HCT116 (cell line): ENCODE measurements at regions not wholly inside any gene's neighbourhood (a gene's known extent, or its start where the extent isn't known, plus 50 kb on each side); places are given as distances from the start of the nearest gene placed in this dataset.

Experiments used
- ATAC-seq: fragments of 200-7000 bp; cut with Tn5 transposase; 2 replicates; pipeline ENCODE4 v1.9.1; 2020; ENCODE audit warnings: mild to moderate bottlenecking, moderate library complexity
- BruUV-seq: library from RNA; stranded (reverse); fragments of 400-500 nt; replicated peaks from 2 replicates; lab custom pipeline; 2021; lab: Mats Ljungman, UMichigan
- CTCF ChIA-PET: fragments of 300-600 bp; sonication (Branson Sonifier 250); formaldehyde crosslinking; loops from one replicate; lab custom pipeline; 2021; ENCODE audit warnings: antibody characterized with exemption; lab: Charles Lee
- POLR2A ChIA-PET: fragments of 300-600, 350-600 bp; sonication (Branson Sonifier 250); formaldehyde crosslinking; loops from one replicate; lab custom pipeline; 2021; ENCODE audit warnings: antibody characterized with exemption; lab: Charles Lee
- RAD21 ChIA-PET, 2 experiments: fragments of 300-600 bp; sonication (Branson Sonifier 250); formaldehyde crosslinking; loops; one replicate each; lab custom pipeline; 2023; ENCODE audit warnings: low total read pairs in 2 of 2; ENCODE audit not compliant: uncharacterized antibody in 2 of 2, unreplicated experiment in 2 of 2, low non-redundant PET in 1 of 2; lab: Charles Lee
- DNase-seq: peaks from one replicate; pipeline ENCODE4 v3.0.0-alpha.2; 2010; ENCODE audit warnings: low read depth, low spot score
- H2AFZ ChIP-seq: fragments of 200-600 bp; shearing (Covaris generic), sonication (generic); 2 replicates; pipeline ENCODE4 v1.6.1; 2017; ENCODE audit warnings: low read depth, mixed run types, mixed read lengths, antibody characterized with exemption, low read length; ENCODE audit not compliant: poor library complexity, severe bottlenecking
- H3K27ac ChIP-seq: 2 replicates; pipeline ENCODE4 v1.5.1; 2012; ENCODE audit warnings: low read depth, low read length
- H3K27me3 ChIP-seq: fragments of 200-600 bp; sonication (generic); 2 replicates; pipeline ENCODE4 v1.6.1; 2016; ENCODE audit warnings: mixed run types, low read length, mixed read lengths; ENCODE audit not compliant: insufficient read depth
- H3K36me3 ChIP-seq, 2 experiments: fragments of 200-500 bp in 1 of 2; fragments of 200-600 bp in 1 of 2; sonication (Bioruptor generic) in 1 of 2; sonication (generic) in 1 of 2; 2 replicates each; pipeline versions ENCODE4 v1.5.1 to v1.6.1; 2014 to 2016; ENCODE audit warnings: low read length in 2 of 2, inconsistent platforms in 1 of 2, mixed read lengths in 1 of 2, mixed run types in 1 of 2; ENCODE audit not compliant: insufficient read depth in 2 of 2, control insufficient read depth in 1 of 2
- H3K4me1 ChIP-seq, 2 experiments: fragments of 200-600 bp in 1 of 2; sonication (generic) in 1 of 2; 2 replicates each; pipeline versions ENCODE4 v1.5.1 to v1.6.1; 2012 to 2017; ENCODE audit warnings: low read length in 2 of 2, inconsistent platforms in 1 of 2, mild to moderate bottlenecking in 1 of 2, mixed read lengths in 1 of 2, mixed run types in 1 of 2, moderate library complexity in 1 of 2; ENCODE audit not compliant: insufficient read depth in 2 of 2, control insufficient read depth in 1 of 2
- H3K4me2 ChIP-seq: fragments of 200-600 bp; sonication (generic); 2 replicates; pipeline ENCODE4 v1.6.1; 2017; ENCODE audit warnings: mixed run types, low read length, mixed read lengths
- H3K4me3 ChIP-seq, 2 experiments: fragments of 200-600 bp in 1 of 2; sonication (generic) in 1 of 2; replicated peaks in 1 of 2; 2 replicates each; pipeline ENCODE4 v1.5.1; 2011 to 2016; ENCODE audit warnings: low read length in 2 of 2, control low read depth in 1 of 2, low read depth in 1 of 2, mild to moderate bottlenecking in 1 of 2, mixed read lengths in 1 of 2, mixed run types in 1 of 2
- H3K79me2 ChIP-seq: fragments of 200-600 bp; sonication (generic); 2 replicates; pipeline ENCODE4 v1.6.1; 2017; ENCODE audit warnings: mild to moderate bottlenecking, mixed run types, low read length, moderate library complexity, mixed read lengths; ENCODE audit not compliant: insufficient read depth
- H3K9ac ChIP-seq: fragments of 200-600 bp; sonication (generic); 2 replicates; pipeline ENCODE4 v1.6.1; 2016; ENCODE audit warnings: low read length, mixed read lengths
- H3K9me2 ChIP-seq: fragments of 200-600 bp; sonication (generic), shearing (Covaris generic); 2 replicates; pipeline ENCODE4 v1.6.1; 2017; ENCODE audit warnings: mixed run types, mild to moderate bottlenecking, moderate library complexity; ENCODE audit not compliant: insufficient read depth
- H3K9me3 ChIP-seq, 2 experiments: fragments of 200-500 bp in 1 of 2; fragments of 200-600 bp in 1 of 2; sonication (Bioruptor generic) in 1 of 2; sonication (generic) in 1 of 2; 2 replicates each; pipeline ENCODE4 v1.6.1; 2014 to 2017; ENCODE audit warnings: low read length in 2 of 2, mixed read lengths in 2 of 2, inconsistent platforms in 1 of 2, low read depth in 1 of 2, mild to moderate bottlenecking in 1 of 2, mixed run types in 1 of 2, moderate library complexity in 1 of 2; ENCODE audit not compliant: control insufficient read depth in 1 of 2, insufficient read depth in 1 of 2
- H4K20me1 ChIP-seq: fragments of 200-600 bp; sonication (generic), shearing (Covaris generic); 2 replicates; pipeline ENCODE4 v1.6.1; 2017; ENCODE audit warnings: mixed run types, mild to moderate bottlenecking, moderate library complexity; ENCODE audit not compliant: insufficient read depth
- ATF3 ChIP-seq: IDR thresholded peaks from 2 replicates; pipeline ENCODE4 v1.6.1; 2012
- ELF1 ChIP-seq: IDR thresholded peaks from 2 replicates; pipeline ENCODE4 v1.6.1; 2012; ENCODE audit warnings: low read depth, borderline replicate concordance
- EZH2 ChIP-seq: fragments of 200-600 bp; sonication (generic); IDR thresholded peaks from 2 replicates; pipeline ENCODE4 v1.6.1; 2017; ENCODE audit warnings: antibody characterized with exemption, mixed run types
- POLR2A ChIP-seq: IDR thresholded peaks from 2 replicates; pipeline ENCODE4 v1.7.0; 2011; ENCODE audit warnings: borderline replicate concordance; ENCODE audit not compliant: insufficient read depth, insufficient read length; ENCODE audit errors: extremely low read depth
- POLR2AphosphoS5 ChIP-seq: IDR thresholded peaks from 2 replicates; pipeline ENCODE4 v1.6.1; 2011; ENCODE audit warnings: mild to moderate bottlenecking, low read depth, low read length, moderate library complexity
- REST ChIP-seq: IDR thresholded peaks from 2 replicates; pipeline ENCODE4 v1.6.1; 2012; ENCODE audit warnings: low read depth
- SIN3A ChIP-seq: IDR thresholded peaks from 2 replicates; pipeline ENCODE4 v1.6.1; 2012; ENCODE audit warnings: low read depth
- SP1 ChIP-seq: IDR thresholded peaks from 2 replicates; pipeline ENCODE4 v1.6.1; 2012; ENCODE audit warnings: low read depth
- ZBTB33 ChIP-seq: IDR thresholded peaks from 2 replicates; pipeline ENCODE4 v1.6.1; 2011; ENCODE audit warnings: mild to moderate bottlenecking, low read length, moderate library complexity; ENCODE audit not compliant: insufficient replicate concordance; ENCODE audit errors: extremely low read depth
- ZFX ChIP-seq: fragments of 450-650 bp; IDR thresholded peaks from 2 replicates; pipeline ENCODE4 v1.6.1; 2017
- ZNF274 ChIP-seq: fragments of 200-500 bp; sonication (Bioruptor generic); IDR thresholded peaks from 2 replicates; pipeline ENCODE4 v1.6.1; 2014; ENCODE audit warnings: mild to moderate bottlenecking, low read depth, low read length, inconsistent platforms
- intact Hi-C: fragments of 100-400 bp; cut with micrococcal nuclease; formaldehyde crosslinking; loops from 2 replicates; pipeline ENCODE4 v1.10.0; 2022

GRCh38 chr5:17832949-17833745, 198.9 kb downstream of the TAF11L14 start:
- no peak for ATAC-seq
- Histone ChIP-seq H3K27ac (no peak overlapping the region), H4K20me1 (no peaks in the 10 kb centered on the region), H3K4me3 (no peak overlapping the region), H3K4me1 (no peaks in the 10 kb centered on the region), H3K27me3 (no peaks in the 10 kb centered on the region), H3K9me2 (no peaks in the 10 kb centered on the region)
- POLR2A ChIA-PET: no interaction called here
- TF ChIP-seq ZNF274 (no peak), ATF3 (no peak), EZH2 (no peak), POLR2AphosphoS5 (no peak), SIN3A (no peak), ZFX (no peak), SP1 (no peak)
- TF ChIP-seq, all 23 proteins: peak for 0
- BruUV-seq: no TSS peak
- H3K9me3 ChIP-seq: peaks cover 3 to 5% of the 10 kb centered on the region in 2 experiments; a peak in 2 of 4 replicates
- H2AFZ ChIP-seq: no peak overlapping the region
- no peaks in the 10 kb centered on the region for H3K36me3 ChIP-seq
- CTCF ChIA-PET: no interaction called here
- DNase-seq: no peak
- H3K4me2 ChIP-seq: no peak overlapping the region
- no peak overlapping the region for H3K9ac ChIP-seq
- intact Hi-C loops: no loop called here
- H3K79me2 ChIP-seq: no peaks in the 10 kb centered on the region
- RAD21 ChIA-PET: no interaction called here

- Histone ChIP-seq H2AFZ (no peak overlapping the region), H3K9me2 (no peaks in the 10 kb centered on the region), H3K36me3 (no peaks in the 10 kb centered on the region), H3K9me3 (peaks cover 5 to 8% of the 10 kb centered on the region in 2 experiments; a peak in 3 of 4 replicates), H3K4me3 (no peak overlapping the region), H3K9ac (no peak overlapping the region), H4K20me1 (no peaks in the 10 kb centered on the region), H3K4me1 (no peaks in the 10 kb centered on the region), H3K27me3 (no peaks in the 10 kb centered on the region), H3K27ac (no peak overlapping the region), H3K79me2 (no peaks in the 10 kb centered on the region), H3K4me2 (no peak overlapping the region)
- ATAC-seq (no peak), DNase-seq (no peak)
- BruUV-seq: no TSS peak
- no peak for TF ChIP-seq POLR2A
- no peak for TF ChIP-seq ZFX
- no peak for TF ChIP-seq REST
- no peak for TF ChIP-seq ELF1
- no peak for TF ChIP-seq ZBTB33
- intact Hi-C loops: no loop called here
- ChIA-PET POLR2A (no interaction called here), CTCF (no interaction called here), RAD21 (no interaction called here)
Measured at GRCh38 chr5:17837757-17838156, 203.5 kb downstream of the TAF11L14 start.
